ENCODE measurements at regions not wholly inside any gene's neighbourhood (a gene's known extent, or its start where the extent isn't known, plus 50 kb on each side); places are given as distances from the start of the nearest gene placed in this dataset.

DNA sequence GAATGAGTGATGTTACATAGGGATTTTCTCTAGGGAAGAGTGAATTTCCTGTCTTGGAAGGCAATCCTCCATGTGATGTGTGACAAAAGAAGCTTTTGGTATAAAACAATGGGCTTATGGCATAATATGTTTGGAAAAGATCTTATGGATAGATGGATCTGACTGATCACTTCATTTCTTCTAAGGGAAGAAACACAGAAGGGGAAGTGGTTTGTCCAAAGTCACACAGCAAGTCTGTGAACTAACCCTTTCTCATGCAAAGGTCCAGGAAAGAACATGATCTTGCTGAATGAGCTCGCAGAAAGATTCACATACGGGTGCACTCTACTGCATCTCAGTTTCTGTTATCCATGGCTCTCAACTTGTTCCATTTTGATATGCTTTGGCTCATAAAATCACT lies 575.9 kb upstream of the JAG1 start:
- Histone ChIP-seq H3K27ac (ENCODE audit: insufficient read depth, low read length) (no peak overlapping the region), H3K27me3 (ENCODE audit: control insufficient read depth, insufficient read depth, low read length) (peaks cover 4% of the 10 kb centered on the region), H2AK5ac (ENCODE audit: low read depth, low read length) (no peak overlapping the region), H4K20me1 (ENCODE audit: insufficient read depth, low read length) (no peaks in the 10 kb centered on the region), H2BK5ac (ENCODE audit: low read depth, low read length, poor library complexity, severe bottlenecking) (no peak overlapping the region), H3K4ac (ENCODE audit: low read depth, low read length) (no peak overlapping the region), H4K91ac (ENCODE audit: insufficient read depth, low read depth, low read length) (no peak overlapping the region), H2AK9ac (replicated peaks; ENCODE audit: low read depth, low read length, poor library complexity) (no peak overlapping the region), H2AFZ (replicated peaks; ENCODE audit: low read length, poor library complexity) (no peak overlapping the region), H3K4me3 (ENCODE audit: insufficient read depth, low read depth, low read length) (no peak overlapping the region), H4K8ac (ENCODE audit: low read depth in 2 of 2, low read length in 2 of 2) (no peak overlapping the region), H3K9me1 (ENCODE audit: insufficient read depth, low read length) (no peaks in the 10 kb centered on the region), H2BK20ac (ENCODE audit: low read depth, low read length) (no peak overlapping the region), H2BK120ac (ENCODE audit: low read depth, low read length) (no peak overlapping the region), H3K4me1 (ENCODE audit: control insufficient read depth, insufficient read depth, low read length) (no peaks in the 10 kb centered on the region; the same call in 1 of the 2 replicates), H3K18ac (ENCODE audit: low read depth, low read length) (no peak overlapping the region), H3K9me3 (ENCODE audit: control insufficient read depth, insufficient read depth, low read length) (peaks cover 9% of the 10 kb centered on the region; the same call in 1 of the 2 replicates), H3K79me1 (ENCODE audit: low read depth in 1 of 2, low read length in 2 of 2) (no peaks in the 10 kb centered on the region), H3K36me3 (ENCODE audit: control insufficient read depth, insufficient read depth, low read length) (no peaks in the 10 kb centered on the region), H3K9ac (ENCODE audit: low read depth, low read length) (no peak overlapping the region), H4K5ac (ENCODE audit: low read depth, low read length) (no peak overlapping the region), H3K23ac (ENCODE audit: low read depth, low read length) (no peak overlapping the region), H3K56ac (ENCODE audit: extremely low read depth, insufficient read depth, low read length) (no peak overlapping the region), H2BK15ac (ENCODE audit: low read depth, low read length) (no peak overlapping the region), H3K4me2 (ENCODE audit: low read depth, low read length) (no peak overlapping the region), H3K14ac (replicated peaks; ENCODE audit: low read depth, low read length) (no peak overlapping the region)
- TF ChIP-seq NFE2L2 (IDR thresholded peaks at IDR 0.05; ENCODE audit: low read depth, low read length) (no peak), FOS (IDR thresholded peaks at IDR 0.05; ENCODE audit: low read depth, low read length) (no peak)
- no TSS peak for BruUV-seq (replicated peaks)
- in situ Hi-C loops (cut with MboI; ENCODE audit: low sequenced_read_pairs) = no loop called here
- no CpG with 5 or more reads among the region's 2 CpGs for WGBS, 2 experiments (ENCODE audit: extremely low coverage in 2 of 2, insufficient read length in 1 of 2)
- ATAC-seq (ENCODE audit: low read depth) (no peak), DNase-seq (no peak)
- POLR2A ChIA-PET (ENCODE audit: unreplicated experiment) = no interaction called here
- dilution Hi-C loops (cut with HindIII; ENCODE audit: low sequenced_read_pairs, unreplicated experiment) = no loop called here
- CTCF ChIA-PET = interaction anchor here (0.9 kb wide), 1 partner anchor 655 kb away, joined by 3 read pairs; no protein-coding TSS in a partner anchor
- intact Hi-C loops (cut with micrococcal nuclease) = no loop called here
